K562 (cell line): ENCODE measurements at regions not wholly inside any gene's neighbourhood (a gene's known extent, or its start where the extent isn't known, plus 50 kb on each side); places are given as distances from the start of the nearest gene placed in this dataset.

ENCODE experiments used
- ATAC-seq: fragments of 200-7000 bp; cut with Tn5 transposase; 3 replicates; pipeline ENCODE4 v1.9.1; 2020; ENCODE audit warnings: moderate library complexity
- BruUV-seq: library from RNA; stranded (reverse); fragments of 400-500 nt; replicated peaks from 2 replicates; lab custom pipeline; 2021; lab: Mats Ljungman, UMichigan
- CTCF ChIA-PET: fragments of 300-600 bp; formaldehyde crosslinking; extraction: SDS; loops from one replicate; lab custom pipeline; 2021; ENCODE audit warnings: low intra/inter-chr PET ratio; lab: Yijun Ruan, JAX
- POLR2A ChIA-PET: fragments of 300-600, 350-650 bp; sonication (Branson Sonifier 250); formaldehyde crosslinking; extraction: SDS; loops from one replicate; lab custom pipeline; 2021; ENCODE audit warnings: antibody characterized with exemption, inconsistent platforms; lab: Yijun Ruan, JAX
- DNase-seq, 4 experiments: peaks; one replicate each; pipeline versions ENCODE4 v3.0.0 to v3.0.0-alpha.2; 2011 to 2018; ENCODE audit warnings: low spot score in 3 of 4, mixed read lengths in 3 of 4; ENCODE audit errors: extremely low read depth in 1 of 4
- FAIRE-seq: peaks from 2 replicates; lab custom pipeline; 2011; peaks lifted over from hg19 to GRCh38; lab: Jason Lieb, UNC
- H2AFZ ChIP-seq: 2 replicates; pipeline ENCODE4 v1.6.0; 2011; ENCODE audit warnings: low read depth, low read length, control low read depth, inconsistent platforms
- H3K27ac ChIP-seq: fragments of 200-600 bp; 3 replicates; pipeline ENCODE4 v1.8.0; 2011; ENCODE audit warnings: low read depth, mild to moderate bottlenecking, control low read depth, inconsistent platforms, low read length, moderate library complexity, mixed read lengths; ENCODE audit errors: extremely low read depth
- H3K27me3 ChIP-seq, 2 experiments: fragments of 300-600 bp in 1 of 2; 2 replicates in 1 of 2; 3 replicates in 1 of 2; pipeline versions ENCODE4 v1.6.0 to v1.8.0; 2011; ENCODE audit warnings: inconsistent platforms in 2 of 2, low read length in 2 of 2, mild to moderate bottlenecking in 1 of 2, mixed read lengths in 1 of 2, moderate library complexity in 1 of 2; ENCODE audit not compliant: control insufficient read depth in 2 of 2, insufficient read depth in 2 of 2
- H3K36me3 ChIP-seq: fragments of 300-600 bp; 3 replicates; pipeline ENCODE4 v1.8.0; 2011; ENCODE audit warnings: mild to moderate bottlenecking, low read length, inconsistent platforms; ENCODE audit not compliant: control insufficient read depth, insufficient read depth
- H3K4me1 ChIP-seq, 2 experiments: fragments of 200-600 bp in 1 of 2; replicated peaks in 1 of 2; 2 replicates in 1 of 2; 3 replicates in 1 of 2; pipeline versions ENCODE4 v1.5.1 to v1.8.0; 2011; ENCODE audit warnings: inconsistent platforms in 2 of 2, low read length in 2 of 2, mild to moderate bottlenecking in 1 of 2, mixed read lengths in 1 of 2, moderate library complexity in 1 of 2; ENCODE audit not compliant: control insufficient read depth in 2 of 2, insufficient read depth in 2 of 2
- H3K4me2 ChIP-seq: 2 replicates; pipeline ENCODE4 v1.6.1; 2011; ENCODE audit warnings: low read length, control low read depth, inconsistent platforms, mixed read lengths; ENCODE audit not compliant: insufficient read depth
- H3K4me3 ChIP-seq: fragments of 200-600 bp; sonication (generic), shearing (Covaris generic); 2 replicates; pipeline ENCODE4 v1.5.1; 2016; ENCODE audit warnings: control low read depth, inconsistent platforms
- H3K79me2 ChIP-seq: fragments of 200-600 bp; 3 replicates; pipeline ENCODE4 v1.8.0; 2011; ENCODE audit warnings: low read length, inconsistent platforms; ENCODE audit not compliant: control insufficient read depth, insufficient read depth
- H3K9ac ChIP-seq, 2 experiments: 2 replicates each; pipeline versions ENCODE4 v1.6.0 to v1.6.1; 2011; ENCODE audit warnings: low read depth in 2 of 2, low read length in 2 of 2, control low read depth in 1 of 2, inconsistent platforms in 1 of 2, mild to moderate bottlenecking in 1 of 2, mixed read lengths in 1 of 2; ENCODE audit not compliant: insufficient read depth in 1 of 2
- H3K9me1 ChIP-seq: one replicate; pipeline ENCODE4 v1.6.0; 2011; ENCODE audit warnings: inconsistent platforms, mild to moderate bottlenecking, low read length, moderate library complexity; ENCODE audit not compliant: control insufficient read depth, insufficient read depth
- H3K9me3 ChIP-seq: replicated peaks from 2 replicates; pipeline ENCODE4 v1.5.1; 2011; ENCODE audit warnings: low read depth, low read length, inconsistent platforms; ENCODE audit not compliant: control insufficient read depth, insufficient read depth
- H4K20me1 ChIP-seq: replicated peaks from 2 replicates; pipeline ENCODE4 v1.6.1; 2011; ENCODE audit warnings: low read length, inconsistent platforms, mixed read lengths; ENCODE audit not compliant: control insufficient read depth, insufficient read depth
- CBFB ChIP-seq: sonication (generic); formaldehyde crosslinking; IDR thresholded peaks from 2 replicates; pipeline ENCODE4 v1.4.0; 2020; ENCODE audit warnings: mild to moderate bottlenecking, missing genetic modification reagents
- CHD1 ChIP-seq: fragments of 200-600 bp; sonication (generic); IDR thresholded peaks from one replicate; pipeline ENCODE4 v1.6.1; 2012; ENCODE audit warnings: mild to moderate bottlenecking, moderate library complexity, low read length, inconsistent platforms
- DMBX1 ChIP-seq: fragments of 250-450 bp; sonication (Bioruptor Pico); IDR thresholded peaks from 2 replicates; pipeline ENCODE4 v1.8.0; 2022; ENCODE audit warnings: inconsistent platforms, mild to moderate bottlenecking, moderate library complexity, borderline replicate concordance
- GTF2B ChIP-seq: IDR thresholded peaks from 2 replicates; pipeline ENCODE4 v1.6.1; 2011; ENCODE audit not compliant: insufficient read length; ENCODE audit errors: extremely low read depth
- HMG20B ChIP-seq: fragments of 250-450 bp; sonication (Bioruptor Pico); IDR thresholded peaks from 2 replicates; pipeline ENCODE4 v1.5.0; 2021; ENCODE audit warnings: mild to moderate bottlenecking
- NR1H2 ChIP-seq: sonication (generic); formaldehyde crosslinking; IDR thresholded peaks from 2 replicates; pipeline ENCODE4 v1.4.0; 2020; ENCODE audit warnings: mild to moderate bottlenecking, missing genetic modification reagents
- POLR2AphosphoS5 ChIP-seq: IDR thresholded peaks from 2 replicates; pipeline ENCODE4 v1.6.1; 2011; ENCODE audit warnings: mild to moderate bottlenecking, low read depth, low read length, moderate library complexity; ENCODE audit not compliant: control insufficient read depth, insufficient read depth
- PURB ChIP-seq: sonication (generic); formaldehyde crosslinking; IDR thresholded peaks from 2 replicates; pipeline ENCODE4 v1.9.0; 2021; ENCODE audit warnings: low read depth, mild to moderate bottlenecking, missing genetic modification reagents
- RBM34 ChIP-seq: fragments of 200-400 bp; formaldehyde crosslinking; IDR thresholded peaks from 2 replicates; pipeline ENCODE4 v1.6.1; 2018; ENCODE audit warnings: low read length, borderline replicate concordance; ENCODE audit not compliant: insufficient read depth
- RUNX1 ChIP-seq: sonication (generic); IDR thresholded peaks from 2 replicates; pipeline ENCODE4 v1.6.1; 2016; ENCODE audit warnings: antibody characterized with exemption, low read depth
- TCF7 ChIP-seq: sonication (generic); IDR thresholded peaks from 2 replicates; pipeline ENCODE4 v1.6.1; 2016; ENCODE audit warnings: antibody characterized with exemption, borderline replicate concordance
- ZNF263 ChIP-seq: sonication (generic); formaldehyde crosslinking; IDR thresholded peaks from 2 replicates; pipeline ENCODE4 v1.8.0; 2022; ENCODE audit warnings: mild to moderate bottlenecking, missing genetic modification reagents, borderline replicate concordance
- ZNF274 ChIP-seq: IDR thresholded peaks from 2 replicates; pipeline ENCODE4 v1.6.1; 2011; ENCODE audit warnings: low read depth, mild to moderate bottlenecking, low read length, moderate library complexity, borderline replicate concordance
- WGBS: fragments of 100-300 bp; shearing (Covaris generic); methylation state at CpG from one replicate; pipeline ENCODE4 v1.1.6; 2016; ENCODE audit warnings: low coverage, mixed read lengths; ENCODE audit not compliant: insufficient coverage; ENCODE audit errors: missing lambda C conversion rate; 5-methylcytosine and 5-hydroxymethylcytosine counted together
- in situ Hi-C: fragments of 300-500 bp; cut with MboI; formaldehyde crosslinking; loops from 4 replicates; pipeline ENCODE4 v1.15.0; 2018; ENCODE audit warnings: inconsistent platforms, mixed read lengths
- intact Hi-C: fragments of 100-400 bp; cut with micrococcal nuclease; formaldehyde crosslinking; loops from 2 replicates; pipeline ENCODE4 v1.14.2; 2022
- TF ChIP-seq, protein P1 (sequence below): fragments of 450-650 bp; conservative IDR thresholded peaks from 2 replicates; pipeline ENCODE4 v1.6.1; 2016; ENCODE audit warnings: missing genetic modification characterization, low read depth, mild to moderate bottlenecking, missing compliant biosample characterization, moderate library complexity
- TF ChIP-seq, protein P2 (sequence below): fragments of 250-450 bp; sonication (Bioruptor Pico); IDR thresholded peaks from 2 replicates; pipeline ENCODE4 v1.5.0; 2021
- TF ChIP-seq, protein P3 (sequence below): IDR thresholded peaks from 2 replicates; pipeline ENCODE4 v1.6.1; 2016; ENCODE audit warnings: missing genetic modification characterization, missing compliant biosample characterization

DNA sequence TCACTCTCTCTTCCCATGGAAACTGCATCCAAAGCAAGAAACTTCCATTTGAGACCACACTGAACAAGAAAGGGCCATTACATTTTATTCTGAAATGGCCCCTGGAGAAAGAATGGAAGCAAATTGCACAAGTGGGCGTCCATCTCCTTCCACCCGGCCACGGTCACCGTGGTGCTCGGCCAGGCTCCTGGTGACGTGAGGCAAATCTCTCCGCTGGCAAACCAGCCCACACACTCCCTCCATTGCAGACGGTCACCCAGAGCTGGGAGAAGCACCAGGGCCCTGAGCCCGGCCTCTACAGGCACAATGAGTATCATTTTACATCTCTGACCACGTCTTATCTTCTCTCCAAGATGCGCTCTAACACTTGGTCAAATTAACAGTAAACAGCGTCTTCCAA is 126.1 kb upstream of the FAM20C start:
- Histone ChIP-seq H3K4me2 (no peak overlapping the region), H3K9me3 (0 out of 2 replicates have a peak, but pooled peaks cover 2% of the 10 kb centered on the region), H3K4me3 (no peak overlapping the region), H3K4me1 (no peaks in the 10 kb centered on the region; a peak in 1 of 5 replicates), H3K9me1 (no peaks in the 10 kb centered on the region), H3K9ac (no peak overlapping the region), H3K79me2 (no peaks in the 10 kb centered on the region), H3K36me3 (no peaks in the 10 kb centered on the region), H2AFZ (no peak overlapping the region), H3K27ac (no peak overlapping the region), H3K27me3 (peaks cover 40 to 72% of the 10 kb centered on the region in 2 experiments), H4K20me1 (no peaks in the 10 kb centered on the region; the same call in 1 of the 2 replicates)
- ChIA-PET CTCF (no interaction called here), POLR2A (no interaction called here)
- no peak for FAIRE-seq
- TF ChIP-seq PURB (no peak), DMBX1 (CRISPR knock-in tag) (no peak), HMG20B (CRISPR knock-in tag) (no peak), POLR2AphosphoS5 (no peak), GTF2B (no peak), TCF7 (no peak), NR1H2 (CRISPR knock-in tag) (no peak), ZNF274 (no peak), ZNF263 (CRISPR knock-in tag) (no peak), RUNX1 (no peak), CBFB (CRISPR knock-in tag) (no peak), RBM34 (no peak), CHD1 (no peak)
- TF ChIP-seq, protein P1, sequence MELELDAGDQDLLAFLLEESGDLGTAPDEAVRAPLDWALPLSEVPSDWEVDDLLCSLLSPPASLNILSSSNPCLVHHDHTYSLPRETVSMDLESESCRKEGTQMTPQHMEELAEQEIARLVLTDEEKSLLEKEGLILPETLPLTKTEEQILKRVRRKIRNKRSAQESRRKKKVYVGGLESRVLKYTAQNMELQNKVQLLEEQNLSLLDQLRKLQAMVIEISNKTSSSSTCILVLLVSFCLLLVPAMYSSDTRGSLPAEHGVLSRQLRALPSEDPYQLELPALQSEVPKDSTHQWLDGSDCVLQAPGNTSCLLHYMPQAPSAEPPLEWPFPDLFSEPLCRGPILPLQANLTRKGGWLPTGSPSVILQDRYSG (tag) = no peak
- TF ChIP-seq, protein P2, sequence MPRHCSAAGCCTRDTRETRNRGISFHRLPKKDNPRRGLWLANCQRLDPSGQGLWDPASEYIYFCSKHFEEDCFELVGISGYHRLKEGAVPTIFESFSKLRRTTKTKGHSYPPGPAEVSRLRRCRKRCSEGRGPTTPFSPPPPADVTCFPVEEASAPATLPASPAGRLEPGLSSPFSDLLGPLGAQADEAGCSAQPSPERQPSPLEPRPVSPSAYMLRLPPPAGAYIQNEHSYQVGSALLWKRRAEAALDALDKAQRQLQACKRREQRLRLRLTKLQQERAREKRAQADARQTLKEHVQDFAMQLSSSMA = no peak
- TF ChIP-seq, protein P3, sequence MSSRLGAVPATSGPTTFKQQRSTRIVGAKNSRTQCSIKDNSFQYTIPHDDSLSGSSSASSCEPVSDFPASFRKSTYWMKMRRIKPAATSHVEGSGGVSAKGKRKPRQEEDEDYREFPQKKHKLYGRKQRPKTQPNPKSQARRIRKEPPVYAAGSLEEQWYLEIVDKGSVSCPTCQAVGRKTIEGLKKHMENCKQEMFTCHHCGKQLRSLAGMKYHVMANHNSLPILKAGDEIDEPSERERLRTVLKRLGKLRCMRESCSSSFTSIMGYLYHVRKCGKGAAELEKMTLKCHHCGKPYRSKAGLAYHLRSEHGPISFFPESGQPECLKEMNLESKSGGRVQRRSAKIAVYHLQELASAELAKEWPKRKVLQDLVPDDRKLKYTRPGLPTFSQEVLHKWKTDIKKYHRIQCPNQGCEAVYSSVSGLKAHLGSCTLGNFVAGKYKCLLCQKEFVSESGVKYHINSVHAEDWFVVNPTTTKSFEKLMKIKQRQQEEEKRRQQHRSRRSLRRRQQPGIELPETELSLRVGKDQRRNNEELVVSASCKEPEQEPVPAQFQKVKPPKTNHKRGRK (tag) = no peak
- DNase-seq = no peak
- under 1% methylated on average over 12 of the region's 12 CpGs for WGBS
- intact Hi-C loops (no loop called here), in situ Hi-C loops (no loop called here)
- ATAC-seq = no peak
- no TSS peak for BruUV-seq
